ENCODE measurements at regions not wholly inside any gene's neighbourhood (a gene's known extent, or its start where the extent isn't known, plus 50 kb on each side); places are given as distances from the start of the nearest gene placed in this dataset.

GRCh38 chr5:155299386-155300005 is 285.9 kb downstream of the KIF4B start:
- no peak for DNase-seq (ENCODE audit: low spot score)

- DNase-seq (ENCODE audit: low spot score) = no peak
Measured at GRCh38 chr5:155303120-155303519, 289.6 kb downstream of the KIF4B start.

GRCh38 chr5:155307229-155307628 is 293.7 kb downstream of the KIF4B start:
- DNase-seq (ENCODE audit: low spot score) = no peak

GRCh38 chr5:155308289-155308688 is 294.7 kb downstream of the KIF4B start:
- DNase-seq (ENCODE audit: low spot score) = no peak

- DNase-seq (ENCODE audit: low spot score) = no peak
Measured at GRCh38 chr5:155309021-155309746, 295.6 kb downstream of the KIF4B start.

GRCh38 chr5:155311721-155312120 is 298.2 kb downstream of the KIF4B start:
- no peak for DNase-seq (ENCODE audit: low spot score)

GRCh38 chr5:155313518-155313917 is 300.0 kb downstream of the KIF4B start:
- no peak for DNase-seq (ENCODE audit: low spot score)

- DNase-seq (ENCODE audit: low spot score) = no peak
Measured at GRCh38 chr5:155316070-155316714, 302.6 kb downstream of the KIF4B start.

GRCh38 chr5:155332618-155333017 is 319.1 kb downstream of the KIF4B start:
- no peak for DNase-seq (ENCODE audit: low spot score)

GRCh38 chr5:155342956-155343355 is 329.4 kb downstream of the KIF4B start:
- no peak for DNase-seq (ENCODE audit: low spot score)

GRCh38 chr5:155343468-155343867 is 329.9 kb downstream of the KIF4B start:
- peak; percentile 1 for DNase-seq (ENCODE audit: low spot score)

- DNase-seq (ENCODE audit: low spot score) = no peak
Measured at GRCh38 chr5:155353231-155353630, 339.7 kb downstream of the KIF4B start.

GRCh38 chr5:155366096-155366495 is 352.5 kb downstream of the KIF4B start:
- DNase-seq (ENCODE audit: low spot score) = no peak

- no peak for DNase-seq (ENCODE audit: low spot score)
Measured at GRCh38 chr5:155367841-155368240, 354.3 kb downstream of the KIF4B start.

- DNase-seq (ENCODE audit: low spot score) = no peak
Measured at GRCh38 chr5:155368490-155368889, 354.9 kb downstream of the KIF4B start.

GRCh38 chr5:155380480-155380879 is 366.9 kb downstream of the KIF4B start:
- no peak for DNase-seq (ENCODE audit: low spot score)

GRCh38 chr5:155381654-155382053 is 368.1 kb downstream of the KIF4B start:
- no peak for DNase-seq (ENCODE audit: low spot score)

GRCh38 chr5:155389498-155389897 is 375.9 kb downstream of the KIF4B start:
- DNase-seq (ENCODE audit: low spot score) = no peak

GRCh38 chr5:155394727-155395126 is 381.2 kb downstream of the KIF4B start:
- no peak for DNase-seq (ENCODE audit: low spot score)

- DNase-seq (ENCODE audit: low spot score) = no peak
Measured at GRCh38 chr5:155402927-155403640, 389.5 kb downstream of the KIF4B start.

GRCh38 chr5:155406815-155407214 is 393.3 kb downstream of the KIF4B start:
- peak; percentile 40 for DNase-seq (ENCODE audit: low spot score)

- no peak for DNase-seq (ENCODE audit: low spot score)
Measured at GRCh38 chr5:155408465-155408864, 394.9 kb downstream of the KIF4B start.

GRCh38 chr5:155416765-155417164 is 403.2 kb downstream of the KIF4B start:
- no peak for DNase-seq (ENCODE audit: low spot score)
